IPS-18a (cell line): ENCODE measurements at regions not wholly inside any gene's neighbourhood (a gene's known extent, or its start where the extent isn't known, plus 50 kb on each side); places are given as distances from the start of the nearest gene placed in this dataset.

Experiments
- H3K27ac ChIP-seq: one replicate; pipeline ENCODE4 v1.5.1; 2013; ENCODE audit warnings: low read length
- H3K27me3 ChIP-seq: one replicate; pipeline ENCODE4 v1.6.1; 2013; ENCODE audit warnings: mild to moderate bottlenecking, low read length; ENCODE audit not compliant: control insufficient read depth, insufficient read depth
- H3K36me3 ChIP-seq: one replicate; pipeline ENCODE4 v1.6.1; 2013; ENCODE audit warnings: low read depth, low read length; ENCODE audit not compliant: control insufficient read depth
- H3K4me1 ChIP-seq: one replicate; pipeline ENCODE4 v1.6.1; 2013; ENCODE audit warnings: low read depth, low read length; ENCODE audit not compliant: control insufficient read depth
- H3K4me3 ChIP-seq: one replicate; pipeline ENCODE4 v1.5.1; 2013; ENCODE audit warnings: low read length
- H3K9ac ChIP-seq: one replicate; pipeline ENCODE4 v1.6.1; 2013; ENCODE audit warnings: mild to moderate bottlenecking, low read length, moderate library complexity
- H3K9me3 ChIP-seq: one replicate; pipeline ENCODE4 v1.6.1; 2013; ENCODE audit warnings: low read depth, low read length; ENCODE audit not compliant: control insufficient read depth

- no peaks in the 10 kb centered on the region for H3K27me3 ChIP-seq
- H3K4me1 ChIP-seq, result peaks cover 18% of the 10 kb centered on the region
- H3K9ac ChIP-seq, result no peak overlapping the region
- no peaks in the 10 kb centered on the region for H3K9me3 ChIP-seq
- no peak overlapping the region for H3K4me3 ChIP-seq
- no peaks in the 10 kb centered on the region for H3K36me3 ChIP-seq
- no peak overlapping the region for H3K27ac ChIP-seq
Measured at GRCh38 chr2:75340560-75340959, 141.2 kb upstream of the TACR1 start.

GRCh38 chr2:75338461-75338860, 139.1 kb upstream of the TACR1 start:
- H3K9ac ChIP-seq, result no peak overlapping the region
- no peaks in the 10 kb centered on the region for H3K36me3 ChIP-seq
- peaks cover 3% of the 10 kb centered on the region for H3K4me1 ChIP-seq
- no peaks in the 10 kb centered on the region for H3K27me3 ChIP-seq
- no peaks in the 10 kb centered on the region for H3K9me3 ChIP-seq
- no peak overlapping the region for H3K4me3 ChIP-seq
- H3K27ac ChIP-seq, result no peak overlapping the region

- H3K4me3 ChIP-seq, result no peak overlapping the region
Measured at GRCh38 chr2:75337619-75338018, 138.3 kb upstream of the TACR1 start.

GRCh38 chr2:75337016-75337415, 137.7 kb upstream of the TACR1 start:
- H3K4me1 ChIP-seq, result no peaks in the 10 kb centered on the region
- no peak overlapping the region for H3K4me3 ChIP-seq
- no peaks in the 10 kb centered on the region for H3K27me3 ChIP-seq
- H3K9me3 ChIP-seq, result no peaks in the 10 kb centered on the region
- H3K36me3 ChIP-seq, result no peaks in the 10 kb centered on the region
- H3K9ac ChIP-seq, result no peak overlapping the region
- no peak overlapping the region for H3K27ac ChIP-seq

More at GRCh38 chr2:75337619-75338018, 138.3 kb upstream of the TACR1 start:
- Histone ChIP-seq H3K9me3 (no peaks in the 10 kb centered on the region), H3K4me1 (no peaks in the 10 kb centered on the region), H3K9ac (no peak overlapping the region), H3K27ac (no peak overlapping the region), H3K27me3 (no peaks in the 10 kb centered on the region), H3K36me3 (no peaks in the 10 kb centered on the region)

GRCh38 chr2:75336451-75336850, 137.1 kb upstream of the TACR1 start:
- Histone ChIP-seq H3K27ac (no peak overlapping the region), H3K4me3 (no peak overlapping the region), H3K36me3 (no peaks in the 10 kb centered on the region), H3K9me3 (no peaks in the 10 kb centered on the region), H3K27me3 (no peaks in the 10 kb centered on the region), H3K4me1 (no peaks in the 10 kb centered on the region), H3K9ac (no peak overlapping the region)

GRCh38 chr2:75334076-75334475, 134.8 kb upstream of the TACR1 start:
- H3K27ac ChIP-seq, result no peak overlapping the region
- no peaks in the 10 kb centered on the region for H3K4me1 ChIP-seq
- H3K4me3 ChIP-seq, result no peak overlapping the region
- H3K9ac ChIP-seq, result no peak overlapping the region
- H3K27me3 ChIP-seq, result no peaks in the 10 kb centered on the region
- no peaks in the 10 kb centered on the region for H3K9me3 ChIP-seq
- no peaks in the 10 kb centered on the region for H3K36me3 ChIP-seq

- no peaks in the 10 kb centered on the region for H3K4me1 ChIP-seq
- H3K36me3 ChIP-seq, result no peaks in the 10 kb centered on the region
Measured at GRCh38 chr2:75333646-75334045, 134.3 kb upstream of the TACR1 start.

GRCh38 chr2:75328156-75328555, 128.8 kb upstream of the TACR1 start:
- no peaks in the 10 kb centered on the region for H3K9me3 ChIP-seq
- H3K36me3 ChIP-seq, result no peaks in the 10 kb centered on the region
- H3K9ac ChIP-seq, result no peak overlapping the region
- H3K4me3 ChIP-seq, result no peak overlapping the region
- no peak overlapping the region for H3K27ac ChIP-seq
- peaks cover 8% of the 10 kb centered on the region for H3K4me1 ChIP-seq
- no peaks in the 10 kb centered on the region for H3K27me3 ChIP-seq

More at GRCh38 chr2:75333646-75334045, 134.3 kb upstream of the TACR1 start:
- Histone ChIP-seq H3K27me3 (no peaks in the 10 kb centered on the region), H3K27ac (no peak overlapping the region), H3K9me3 (no peaks in the 10 kb centered on the region), H3K4me3 (no peak overlapping the region), H3K9ac (no peak overlapping the region)

GRCh38 chr2:75327334-75327733, 128.0 kb upstream of the TACR1 start:
- Histone ChIP-seq H3K36me3 (no peaks in the 10 kb centered on the region), H3K9me3 (no peaks in the 10 kb centered on the region), H3K4me3 (no peak overlapping the region), H3K27me3 (no peaks in the 10 kb centered on the region), H3K9ac (no peak overlapping the region), H3K27ac (no peak overlapping the region), H3K4me1 (peaks cover 8% of the 10 kb centered on the region)

GRCh38 chr2:75326645-75327044, 127.3 kb upstream of the TACR1 start:
- no peak overlapping the region for H3K4me3 ChIP-seq
- peaks cover 11% of the 10 kb centered on the region for H3K4me1 ChIP-seq
- H3K36me3 ChIP-seq, result no peaks in the 10 kb centered on the region
- H3K27ac ChIP-seq, result no peak overlapping the region
- no peaks in the 10 kb centered on the region for H3K9me3 ChIP-seq
- H3K9ac ChIP-seq, result no peak overlapping the region
- H3K27me3 ChIP-seq, result no peaks in the 10 kb centered on the region

GRCh38 chr2:75325594-75325993, 126.3 kb upstream of the TACR1 start:
- peaks cover 18% of the 10 kb centered on the region for H3K4me1 ChIP-seq
- no peaks in the 10 kb centered on the region for H3K36me3 ChIP-seq
- no peaks in the 10 kb centered on the region for H3K27me3 ChIP-seq
- H3K9me3 ChIP-seq, result no peaks in the 10 kb centered on the region
- no peak overlapping the region for H3K4me3 ChIP-seq
- no peak overlapping the region for H3K27ac ChIP-seq
- H3K9ac ChIP-seq, result no peak overlapping the region

- no peak overlapping the region for H3K4me3 ChIP-seq
- no peaks in the 10 kb centered on the region for H3K36me3 ChIP-seq
- no peak overlapping the region for H3K27ac ChIP-seq
- H3K9me3 ChIP-seq, result no peaks in the 10 kb centered on the region
- no peaks in the 10 kb centered on the region for H3K27me3 ChIP-seq
- peaks cover 18% of the 10 kb centered on the region for H3K4me1 ChIP-seq
- H3K9ac ChIP-seq, result no peak overlapping the region
Measured at GRCh38 chr2:75324861-75325284, 125.6 kb upstream of the TACR1 start.
